ENCODE measurements at regions not wholly inside any gene's neighbourhood (a gene's known extent, or its start where the extent isn't known, plus 50 kb on each side); places are given as distances from the start of the nearest gene placed in this dataset.
"Not testable (repeated sequence)": the region's sequence is repeated elsewhere in the genome, so short reads cannot be mapped to it uniquely, and the experiment has no call there.

DNA sequence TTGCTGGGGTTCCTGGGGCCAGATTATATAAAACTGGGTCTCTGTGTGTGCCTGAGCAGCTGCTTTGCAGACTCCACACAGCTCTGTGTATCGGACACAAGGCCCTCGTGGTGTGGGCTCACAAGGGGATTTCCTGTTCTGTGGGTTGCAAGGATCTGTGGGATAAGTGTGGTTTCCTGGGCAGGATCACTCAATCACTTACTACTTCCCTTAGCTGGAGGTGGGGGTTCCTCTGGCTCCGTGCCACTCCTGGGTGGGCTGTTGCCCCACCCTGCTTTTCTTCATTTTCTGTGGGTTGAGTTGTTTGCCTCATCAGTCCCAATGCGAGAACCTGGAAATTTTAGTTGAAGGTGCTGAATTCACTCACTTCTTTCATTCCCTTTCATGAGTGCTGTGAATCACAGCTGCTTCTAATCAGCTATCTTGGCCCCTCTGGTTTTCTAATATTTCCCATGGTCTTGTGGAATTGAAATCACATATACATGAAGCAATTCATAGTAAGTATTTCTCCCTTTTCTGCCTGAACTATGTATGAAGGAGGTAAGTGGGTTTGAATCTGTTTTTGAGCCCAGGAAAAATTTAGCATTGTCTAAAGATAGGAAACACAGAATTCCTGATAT, 196.3 kb downstream of the DCDC2C start:
- no peak for DNase-seq (ENCODE audit: low spot score)

DNA sequence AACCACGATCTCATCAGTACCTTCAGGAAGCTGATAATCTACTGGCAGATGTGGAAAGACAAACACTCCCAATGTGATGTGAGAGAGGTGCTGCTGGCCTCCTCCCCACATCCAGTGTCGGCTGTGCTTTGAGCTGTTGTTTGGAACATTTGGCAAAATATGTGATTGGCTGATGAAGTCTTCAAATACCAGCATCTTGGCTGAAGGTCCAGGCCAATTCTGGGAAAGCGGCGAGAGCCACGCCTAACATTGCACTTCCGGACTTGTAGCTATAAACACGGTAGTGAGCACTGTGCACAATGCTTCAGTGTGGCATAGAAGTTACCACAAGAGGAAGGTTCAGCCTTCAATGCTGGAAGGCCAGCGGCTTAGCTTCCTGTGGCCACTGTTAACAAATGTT, 198.8 kb downstream of the DCDC2C start:
- DNase-seq (ENCODE audit: low spot score), result no peak

- no peak for DNase-seq (ENCODE audit: low spot score)
Observed at GRCh38 chr2:3904061-3904460, 200.7 kb downstream of the DCDC2C start.

DNA sequence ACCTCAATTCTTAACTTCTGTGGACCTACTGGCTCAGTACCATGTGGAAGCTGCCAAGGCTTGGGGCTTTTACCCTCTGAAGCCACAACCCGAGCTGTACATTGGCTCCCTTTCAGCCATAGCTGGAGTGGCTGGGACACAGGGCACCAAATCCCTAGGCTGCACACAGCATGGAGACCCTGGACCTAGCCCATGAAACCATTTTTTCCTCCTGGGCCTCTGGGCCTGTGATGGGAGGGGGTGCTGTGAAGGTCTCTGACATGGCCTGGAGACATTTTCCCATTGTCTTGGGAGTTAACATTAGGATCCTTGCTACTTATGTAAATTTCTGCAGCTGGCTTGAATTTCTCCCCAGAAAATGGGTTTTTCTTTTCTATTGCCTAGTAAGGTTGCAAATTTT, 205.1 kb downstream of the DCDC2C start:
- not testable (repeated sequence) for DNase-seq (ENCODE audit: low spot score)

- peak; percentile 49 for DNase-seq (ENCODE audit: low spot score)
Observed at GRCh38 chr2:3911882-3912455, 208.6 kb downstream of the DCDC2C start.

DNA sequence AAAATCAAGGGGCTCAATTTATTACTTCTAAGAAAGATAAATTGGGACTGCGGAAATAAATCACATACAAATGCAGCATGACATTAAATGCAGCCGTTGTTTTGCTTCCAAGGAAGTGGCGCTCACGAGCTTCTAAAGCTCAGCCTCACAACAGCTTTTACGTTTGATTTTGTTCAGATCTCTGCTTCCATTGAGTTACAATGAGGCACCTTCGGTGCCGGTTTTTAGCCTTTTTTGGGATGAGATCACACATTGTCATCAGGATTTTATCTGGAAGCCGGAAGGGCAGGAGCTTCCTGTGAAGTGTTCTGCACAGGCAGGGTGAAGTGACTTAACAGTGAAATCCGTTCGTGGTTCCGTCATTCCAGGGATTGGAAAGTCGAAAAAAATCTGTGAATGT, 209.8 kb downstream of the DCDC2C start:
- DNase-seq (ENCODE audit: low spot score), result no peak

- DNase-seq (ENCODE audit: low spot score), result no peak
Observed at GRCh38 chr2:3914241-3914640, 210.9 kb downstream of the DCDC2C start.

DNA sequence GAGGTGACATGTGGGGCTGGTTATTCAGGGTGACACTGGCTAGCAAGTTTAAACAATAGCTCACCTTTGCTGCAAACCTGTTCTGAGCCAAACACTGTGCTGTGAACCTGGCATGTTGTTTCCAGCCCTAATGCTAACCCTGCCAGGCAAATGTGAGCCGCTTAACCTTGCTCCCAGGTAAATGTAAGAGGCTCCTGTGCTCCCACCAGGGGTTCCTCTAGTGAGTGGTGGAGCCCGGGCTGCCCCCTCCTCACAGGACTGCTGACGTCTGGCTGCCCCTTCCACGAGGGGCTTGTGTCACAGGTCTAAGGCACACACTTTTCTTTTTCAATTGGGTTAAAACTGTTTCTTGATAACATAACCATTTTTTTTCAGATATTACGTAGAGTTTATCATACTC, 223.7 kb downstream of the DCDC2C start:
- no peak for DNase-seq (ENCODE audit: low spot score)

DNA sequence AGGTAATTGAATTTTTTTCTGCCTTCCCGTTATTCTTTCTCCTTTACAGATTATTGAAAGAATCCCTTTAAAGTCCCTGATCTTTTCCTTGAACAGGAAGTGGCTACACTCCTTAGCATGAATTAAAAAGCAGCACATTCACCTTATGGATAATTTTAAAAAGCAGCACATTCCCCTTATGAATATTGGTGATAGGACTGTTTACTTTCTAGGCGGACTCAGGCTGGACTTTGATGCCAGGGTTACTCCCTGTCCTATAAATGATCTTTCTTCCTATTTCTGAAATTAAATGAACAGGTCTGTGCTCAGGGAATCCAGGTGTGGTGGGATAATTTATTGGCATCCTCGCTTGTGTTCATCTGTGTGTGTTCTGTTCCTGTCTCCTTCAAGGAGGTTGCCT, 226.0 kb downstream of the DCDC2C start:
- no peak for DNase-seq (ENCODE audit: low spot score)

DNA sequence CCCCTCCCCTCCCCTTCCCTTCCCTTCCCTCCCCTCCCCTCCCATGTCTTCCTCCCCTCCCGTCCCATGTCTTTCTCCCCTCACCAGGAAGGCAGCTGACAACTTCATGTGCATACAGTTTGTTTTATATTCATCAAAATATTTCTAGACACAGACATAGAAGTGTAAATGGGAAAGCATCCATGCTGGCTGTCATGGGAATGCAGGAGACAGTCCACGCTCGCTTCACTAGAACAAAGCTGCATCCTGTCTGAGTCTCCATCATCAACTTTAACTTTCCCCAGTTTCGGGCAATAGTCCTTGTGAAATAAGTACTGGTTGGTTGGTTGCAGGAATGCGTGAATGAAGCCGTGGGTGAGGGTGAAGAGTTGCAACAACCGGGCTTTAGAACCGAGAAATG, 226.9 kb downstream of the DCDC2C start:
- no peak for DNase-seq (ENCODE audit: low spot score)

DNA sequence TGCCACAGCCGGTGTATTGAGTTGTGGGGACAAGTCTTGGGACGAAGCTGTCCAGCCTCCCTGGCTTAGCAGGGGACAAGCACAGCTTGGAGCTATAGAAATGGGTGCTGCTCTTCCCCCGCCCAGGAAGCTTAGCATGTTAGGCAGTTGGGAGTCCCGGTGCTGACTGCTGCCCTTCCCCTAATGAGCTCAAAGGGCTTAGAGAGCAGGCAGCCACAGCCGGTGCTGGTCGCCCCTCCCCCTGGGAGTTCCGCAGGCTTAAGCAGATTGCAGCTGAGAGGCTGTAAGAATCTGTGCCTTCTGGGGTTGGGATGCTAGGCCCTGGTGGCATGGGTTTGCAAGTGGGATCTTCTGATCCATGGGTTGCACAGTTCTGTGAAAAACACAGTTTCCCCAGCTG, 237.3 kb downstream of the DCDC2C start:
- no peak for DNase-seq (ENCODE audit: low spot score)

DNA sequence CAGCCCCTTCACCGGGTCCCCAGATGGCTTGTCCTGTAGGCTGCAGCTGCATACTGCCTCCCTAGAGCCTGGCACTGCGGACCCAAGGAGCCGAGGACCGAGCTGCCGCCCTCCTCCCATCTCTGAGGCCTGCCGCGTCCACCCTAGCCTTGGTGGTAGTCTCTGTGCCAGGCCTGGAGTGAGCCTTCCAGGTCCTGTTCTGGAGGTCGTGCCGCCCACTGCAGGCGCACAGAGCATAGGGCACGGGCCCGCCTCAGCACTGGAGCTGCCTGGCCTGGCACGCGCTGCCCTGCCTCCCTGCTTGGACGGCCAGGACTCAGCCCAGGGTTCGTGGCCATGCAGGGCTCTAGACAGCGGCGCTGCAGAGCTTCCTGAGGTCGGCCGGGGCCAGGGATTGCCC, 239.5 kb downstream of the DCDC2C start:
- DNase-seq (ENCODE audit: low spot score), result no peak

- DNase-seq (ENCODE audit: low spot score), result no peak
Observed at GRCh38 chr2:3944071-3944470, 240.7 kb downstream of the DCDC2C start.

DNA sequence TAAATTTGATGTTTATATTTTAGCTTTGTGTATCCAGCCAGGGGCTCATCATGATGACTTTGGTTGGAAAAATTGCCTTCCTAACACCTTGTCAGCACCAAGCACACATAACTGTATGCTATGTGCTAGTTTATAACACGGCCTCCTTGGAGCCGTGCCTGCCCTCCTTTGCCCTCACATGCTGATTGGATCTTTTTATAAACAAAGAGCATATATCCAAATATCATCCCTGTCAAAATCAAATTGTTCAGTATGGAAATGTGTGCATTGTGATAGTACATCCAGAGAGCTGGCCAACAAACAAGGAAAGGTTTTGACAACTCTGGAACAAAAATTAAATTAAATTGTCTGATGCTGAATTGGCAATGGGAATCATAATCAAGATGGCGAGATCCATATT, 241.5 kb downstream of the DCDC2C start:
- no peak for DNase-seq (ENCODE audit: low spot score)

GRCh38 chr2:3948191-3948590, 244.8 kb downstream of the DCDC2C start:
- no peak for DNase-seq (ENCODE audit: low spot score)

DNA sequence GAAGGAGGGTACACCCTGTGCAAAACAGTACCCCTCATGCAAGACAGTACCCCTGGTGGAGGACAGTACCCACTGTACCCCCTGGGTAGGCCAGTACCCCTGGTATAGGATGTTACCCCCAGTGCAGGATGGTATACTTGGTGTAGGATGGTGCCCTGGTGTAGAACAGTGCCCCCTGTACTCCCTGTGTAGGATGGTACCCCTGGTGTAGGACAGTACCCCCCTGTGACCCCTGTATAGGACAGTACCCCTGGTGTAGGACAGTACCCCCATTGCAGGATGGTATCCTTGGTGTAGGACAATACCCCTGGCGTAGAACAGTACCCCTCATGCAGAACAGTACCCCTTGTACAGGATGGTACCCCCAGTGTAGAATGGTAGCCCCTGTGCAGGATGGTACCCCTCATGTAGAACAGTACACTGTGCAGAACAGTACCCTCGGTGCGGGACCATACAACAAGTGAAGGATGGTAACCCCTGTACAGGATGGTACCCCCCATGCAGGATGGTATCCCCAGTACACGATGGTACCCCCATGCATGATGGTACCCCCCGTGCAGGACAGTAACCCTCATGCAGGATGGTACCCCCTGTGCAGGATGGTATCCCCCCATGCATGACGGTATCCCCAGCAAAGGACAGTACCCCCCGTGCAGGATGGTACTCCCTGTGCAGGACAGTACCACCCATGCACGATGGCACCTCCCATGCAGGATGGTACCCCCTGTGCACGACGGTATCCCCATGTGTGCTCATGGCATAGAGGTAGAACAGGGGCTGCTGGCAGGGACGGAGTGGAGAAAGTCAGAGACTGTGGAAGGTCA, 248.0 kb downstream of the DCDC2C start:
- DNase-seq (ENCODE audit: low spot score), result no peak

DNA sequence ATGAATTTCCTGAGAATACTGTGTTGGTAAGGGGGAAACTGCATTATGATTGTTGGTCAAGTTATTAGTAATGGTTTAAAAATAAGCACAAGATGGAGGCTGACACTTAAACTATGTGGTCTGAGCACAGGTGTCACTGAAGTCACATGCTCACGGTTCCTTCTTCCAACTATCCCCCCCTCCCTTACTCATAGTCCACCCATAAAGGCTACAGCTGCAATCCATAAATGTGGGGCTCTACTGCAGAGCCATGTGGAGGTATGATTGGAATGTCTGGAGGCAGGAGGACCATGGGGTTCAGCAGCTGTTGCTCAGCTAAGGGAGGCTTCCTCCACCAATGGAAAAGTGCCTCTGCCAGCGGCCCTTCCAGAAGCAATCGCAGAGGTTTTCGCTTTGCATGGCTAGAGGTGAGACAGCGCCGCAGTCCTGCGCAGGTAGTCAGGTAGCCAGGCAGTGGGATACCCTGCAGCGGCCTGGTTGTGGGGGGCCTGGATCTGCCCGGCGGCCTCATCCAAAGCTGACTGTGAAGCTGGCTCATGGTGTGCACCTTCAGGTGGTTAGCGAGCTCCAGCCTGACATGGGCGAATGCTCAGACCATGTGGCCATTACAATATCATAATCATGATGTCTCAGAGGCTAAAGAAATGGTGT, 249.6 kb downstream of the DCDC2C start:
- DNase-seq (ENCODE audit: low spot score), result no peak

DNA sequence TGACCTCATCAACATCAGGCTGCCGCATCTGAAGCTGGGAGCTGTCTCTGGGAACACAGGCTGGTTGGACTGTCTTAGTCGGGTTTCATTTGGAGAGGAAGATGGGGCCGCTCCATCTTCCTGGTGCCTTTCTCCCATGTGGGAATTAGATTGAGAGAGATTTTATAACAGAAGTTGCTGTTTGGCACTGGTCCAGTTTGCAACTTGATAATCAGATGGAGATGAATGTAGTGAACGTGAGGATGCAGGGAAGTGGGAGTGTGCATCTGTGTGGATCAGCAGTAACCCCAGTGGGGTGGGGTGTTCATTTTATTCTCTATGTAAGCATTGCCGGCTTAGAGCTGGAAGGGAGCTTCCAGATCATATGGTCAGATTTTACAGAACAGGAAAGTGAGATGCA, 250.9 kb downstream of the DCDC2C start:
- no peak for DNase-seq (ENCODE audit: low spot score)

GRCh38 chr2:3956406-3956805, 253.0 kb downstream of the DCDC2C start:
- DNase-seq (ENCODE audit: low spot score), result peak; percentile 41

DNA sequence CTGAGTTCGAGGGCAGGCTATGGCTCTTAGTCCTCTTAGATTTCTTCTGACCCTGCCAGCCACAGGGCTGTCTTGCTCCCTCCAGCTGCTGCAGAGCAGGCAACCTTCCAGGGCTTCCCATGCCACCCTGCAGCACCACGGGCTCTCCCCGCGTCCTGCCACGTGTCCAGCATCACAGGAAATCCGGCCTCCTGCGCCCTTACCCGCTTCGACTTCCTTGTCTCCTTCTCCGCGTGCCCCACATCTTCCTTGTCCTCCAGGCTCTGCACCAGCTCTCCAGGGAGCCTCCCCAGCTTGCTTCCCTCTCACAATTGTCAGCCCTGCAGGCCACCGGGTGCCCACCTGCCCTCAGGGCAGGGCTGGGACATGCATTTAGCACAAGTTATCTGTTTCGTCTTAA, 253.5 kb downstream of the DCDC2C start:
- DNase-seq (ENCODE audit: low spot score), result peak; percentile 81

- peak; percentile 64 for DNase-seq (ENCODE audit: low spot score)
Observed at GRCh38 chr2:3958465-3958864, 255.1 kb downstream of the DCDC2C start.

DNA sequence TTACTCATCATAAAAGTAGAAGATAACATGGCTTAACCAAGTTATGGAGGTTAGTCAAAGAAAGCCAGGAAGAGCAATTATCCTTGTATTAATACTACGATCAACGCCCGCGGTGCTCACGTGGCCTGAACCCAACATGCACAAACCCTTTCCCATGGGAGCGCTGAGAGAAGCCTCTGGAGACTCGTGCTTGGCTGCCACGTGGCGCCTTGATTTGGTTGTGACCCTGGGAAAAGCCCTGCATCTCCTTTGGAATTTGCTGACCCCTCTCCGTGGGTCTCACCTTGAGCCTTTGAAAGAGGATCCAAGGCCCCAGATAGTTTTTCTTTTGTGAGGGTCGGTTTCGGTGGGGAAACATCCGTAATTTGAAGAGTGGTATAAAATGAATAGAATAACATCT, 255.6 kb downstream of the DCDC2C start:
- no peak for DNase-seq (ENCODE audit: low spot score)

All from mesenteric fat pad (tissue), 1 donor.